ENCODE measurements at regions not wholly inside any gene's neighbourhood (a gene's known extent, or its start where the extent isn't known, plus 50 kb on each side); places are given as distances from the start of the nearest gene placed in this dataset.

GRCh38 chr5:29382780-29383179 is 1810.7 kb upstream of the CDH6 start:
- ChIA-PET CTCF (no interaction called here), POLR2A (ENCODE audit: low non-redundant PET) (no interaction called here)
- DNase-seq (ENCODE audit: low spot score) = no peak
- no peak overlapping the region for H3K27ac ChIP-seq
- no peak for TF ChIP-seq CTCF (conservative IDR thresholded peaks at IDR 0.05; ENCODE audit: low read depth)

- POLR2A ChIA-PET (ENCODE audit: low non-redundant PET) = no interaction called here
- no peak overlapping the region for H3K27ac ChIP-seq
- TF ChIP-seq CTCF (conservative IDR thresholded peaks at IDR 0.05; ENCODE audit: low read depth) = no peak
- DNase-seq (ENCODE audit: low spot score) = no peak
- CTCF ChIA-PET = no interaction called here
Observed at GRCh38 chr5:29380029-29380428, 1813.5 kb upstream of the CDH6 start.

GRCh38 chr5:29379619-29380018 is 1813.9 kb upstream of the CDH6 start:
- DNase-seq (ENCODE audit: low spot score) = no peak
- no peak overlapping the region for H3K27ac ChIP-seq
- no peak for TF ChIP-seq CTCF (conservative IDR thresholded peaks at IDR 0.05; ENCODE audit: low read depth)
- POLR2A ChIA-PET (ENCODE audit: low non-redundant PET) = no interaction called here
- CTCF ChIA-PET = no interaction called here

GRCh38 chr5:29378104-29378503 is 1815.4 kb upstream of the CDH6 start:
- TF ChIP-seq CTCF (conservative IDR thresholded peaks at IDR 0.05; ENCODE audit: low read depth) = no peak
- no peak overlapping the region for H3K27ac ChIP-seq
- DNase-seq (ENCODE audit: low spot score) = no peak
- ChIA-PET POLR2A (ENCODE audit: low non-redundant PET) (no interaction called here), CTCF (no interaction called here)

- no peak for TF ChIP-seq CTCF (conservative IDR thresholded peaks at IDR 0.05; ENCODE audit: low read depth)
- DNase-seq (ENCODE audit: low spot score) = no peak
- H3K27ac ChIP-seq = no peak overlapping the region
- CTCF ChIA-PET = interaction anchor here (0.5 kb wide), 1 partner anchor 687 kb away, joined by 3 read pairs; no protein-coding TSS in a partner anchor
- POLR2A ChIA-PET (ENCODE audit: low non-redundant PET) = no interaction called here
Observed at GRCh38 chr5:29370248-29370647, 1823.2 kb upstream of the CDH6 start.

GRCh38 chr5:29367176-29367833 is 1826.2 kb upstream of the CDH6 start:
- TF ChIP-seq CTCF (conservative IDR thresholded peaks at IDR 0.05; ENCODE audit: low read depth) = no peak
- H3K27ac ChIP-seq = no peak overlapping the region
- DNase-seq (ENCODE audit: low spot score) = no peak
- POLR2A ChIA-PET (ENCODE audit: low non-redundant PET) = no interaction called here
- CTCF ChIA-PET = interaction anchor here (0.5 to 1.0 kb wide), 3 partner anchors 30 to 314 kb away, joined by 3 read pairs; no protein-coding TSS in a partner anchor
